PC-9 (cell line): ENCODE measurements at regions not wholly inside any gene's neighbourhood (a gene's known extent, or its start where the extent isn't known, plus 50 kb on each side); places are given as distances from the start of the nearest gene placed in this dataset.

Experiments used
- EZH2 ChIP-seq: fragments of 200-600 bp; sonication (generic); IDR thresholded peaks from 2 replicates; pipeline ENCODE4 v1.8.0; 2017; ENCODE audit warnings: antibody characterized with exemption, low read depth
- TF ChIP-seq, protein P1 (sequence below): fragments of 200-600 bp; sonication (generic); conservative IDR thresholded peaks from 2 replicates; pipeline ENCODE4 v1.6.1; 2017; ENCODE audit warnings: mixed run types, antibody characterized with exemption, mild to moderate bottlenecking, moderate library complexity

DNA sequence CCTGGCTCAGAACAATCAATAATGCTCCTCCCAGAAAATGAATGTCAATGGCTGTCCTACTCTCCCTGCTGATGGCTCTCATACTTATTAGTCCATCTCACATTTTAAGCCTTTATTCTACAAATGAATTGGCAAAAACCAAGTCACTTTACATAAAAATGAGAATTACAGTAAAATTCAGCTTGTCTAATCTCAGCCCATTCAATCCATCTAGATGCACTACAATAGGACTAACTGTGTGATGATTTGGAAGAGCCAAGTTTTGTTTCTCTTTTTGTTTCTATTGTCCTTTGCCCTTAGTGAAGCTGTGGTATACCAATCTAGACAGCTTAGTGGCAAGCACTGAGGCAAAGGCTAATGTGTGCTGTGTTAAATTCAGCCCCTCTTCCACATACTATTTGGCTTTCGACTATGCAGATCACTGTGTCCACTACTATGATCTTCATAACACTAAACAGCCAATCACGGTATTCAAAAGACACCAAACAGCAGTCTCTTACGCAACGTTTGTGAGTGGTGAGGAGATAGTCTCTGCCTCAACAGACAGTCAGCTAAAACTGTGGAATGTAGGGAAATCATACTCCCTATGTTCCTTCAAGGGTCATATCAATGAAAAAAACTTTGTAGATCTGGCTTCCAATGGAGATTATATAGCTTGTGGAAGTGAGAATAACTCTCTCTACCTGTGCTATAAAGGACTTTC lies 140.8 kb upstream of the ZNF462 start:
- TF ChIP-seq, protein P1, sequence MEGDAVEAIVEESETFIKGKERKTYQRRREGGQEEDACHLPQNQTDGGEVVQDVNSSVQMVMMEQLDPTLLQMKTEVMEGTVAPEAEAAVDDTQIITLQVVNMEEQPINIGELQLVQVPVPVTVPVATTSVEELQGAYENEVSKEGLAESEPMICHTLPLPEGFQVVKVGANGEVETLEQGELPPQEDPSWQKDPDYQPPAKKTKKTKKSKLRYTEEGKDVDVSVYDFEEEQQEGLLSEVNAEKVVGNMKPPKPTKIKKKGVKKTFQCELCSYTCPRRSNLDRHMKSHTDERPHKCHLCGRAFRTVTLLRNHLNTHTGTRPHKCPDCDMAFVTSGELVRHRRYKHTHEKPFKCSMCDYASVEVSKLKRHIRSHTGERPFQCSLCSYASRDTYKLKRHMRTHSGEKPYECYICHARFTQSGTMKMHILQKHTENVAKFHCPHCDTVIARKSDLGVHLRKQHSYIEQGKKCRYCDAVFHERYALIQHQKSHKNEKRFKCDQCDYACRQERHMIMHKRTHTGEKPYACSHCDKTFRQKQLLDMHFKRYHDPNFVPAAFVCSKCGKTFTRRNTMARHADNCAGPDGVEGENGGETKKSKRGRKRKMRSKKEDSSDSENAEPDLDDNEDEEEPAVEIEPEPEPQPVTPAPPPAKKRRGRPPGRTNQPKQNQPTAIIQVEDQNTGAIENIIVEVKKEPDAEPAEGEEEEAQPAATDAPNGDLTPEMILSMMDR = no peak
- TF ChIP-seq EZH2 = no peak
